HG03460 (cell line): ENCODE measurements at regions not wholly inside any gene's neighbourhood (a gene's known extent, or its start where the extent isn't known, plus 50 kb on each side); places are given as distances from the start of the nearest gene placed in this dataset.
"Not testable (repeated sequence)": the region's sequence is repeated elsewhere in the genome, so short reads cannot be mapped to it uniquely, and the experiment has no call there.

Source experiments
- ATAC-seq: cut with Tn5 transposase; IDR thresholded peaks from one replicate; pipeline ENCODE4 v1.9.1; 2021; ENCODE audit not compliant: unreplicated experiment

DNA sequence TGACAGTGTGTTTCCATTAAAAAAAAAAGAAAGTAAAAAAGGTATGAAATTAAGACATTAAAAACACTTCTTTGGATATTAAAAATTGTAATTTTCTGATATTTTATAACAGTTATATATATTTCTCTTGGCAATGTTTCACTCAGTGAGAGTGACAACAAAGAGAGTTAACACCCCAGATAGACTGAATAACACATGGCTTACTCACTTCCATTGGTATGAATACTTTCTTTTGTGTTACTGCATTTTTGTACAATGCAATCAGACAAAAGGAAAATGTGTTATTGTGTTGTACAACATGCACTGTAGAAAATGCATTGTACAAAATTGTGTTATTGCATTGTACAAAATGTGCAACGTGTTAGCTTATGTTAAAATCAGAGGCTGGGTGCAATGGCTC lies 676.6 kb upstream of the AMELY start:
- ATAC-seq, result not testable (repeated sequence)

DNA sequence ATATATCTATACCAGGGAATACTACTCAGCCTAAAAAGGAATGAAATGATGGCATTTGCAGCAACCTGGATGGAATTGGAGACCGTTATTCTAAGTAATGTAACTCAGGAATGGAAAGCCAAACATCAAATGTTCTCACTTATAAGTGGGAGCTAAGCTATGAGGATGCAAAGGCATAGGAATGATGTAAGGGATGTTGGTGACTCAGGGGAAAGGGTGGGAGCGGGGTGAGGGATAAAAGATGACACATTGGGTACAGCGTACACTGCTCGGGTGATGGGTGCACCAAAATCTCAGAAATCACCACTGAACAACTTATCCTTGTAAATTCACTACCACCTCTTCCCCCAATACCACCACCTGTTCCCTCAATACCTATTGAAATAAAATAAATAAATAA lies 651.0 kb upstream of the AMELY start:
- no peak for ATAC-seq

DNA sequence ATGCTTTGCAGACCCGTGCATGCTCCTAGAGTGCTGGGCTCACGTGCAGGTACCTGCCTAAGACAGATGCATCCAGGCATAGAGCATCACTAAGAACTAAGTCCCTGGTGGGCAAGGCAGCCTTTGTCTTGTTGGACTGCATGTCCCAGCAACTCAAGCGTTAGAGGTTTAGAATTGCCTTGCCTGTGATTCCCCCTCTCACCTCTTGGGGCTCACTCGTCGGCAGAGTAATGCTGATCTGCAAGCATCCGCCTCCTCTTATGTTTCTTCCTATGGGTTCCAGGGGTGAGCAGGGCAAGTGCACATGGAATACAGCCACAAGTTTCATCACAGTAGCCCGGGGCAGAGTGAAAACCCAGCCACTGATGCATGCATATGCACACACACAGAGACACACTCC lies 646.1 kb upstream of the AMELY start:
- ATAC-seq, result no peak

DNA sequence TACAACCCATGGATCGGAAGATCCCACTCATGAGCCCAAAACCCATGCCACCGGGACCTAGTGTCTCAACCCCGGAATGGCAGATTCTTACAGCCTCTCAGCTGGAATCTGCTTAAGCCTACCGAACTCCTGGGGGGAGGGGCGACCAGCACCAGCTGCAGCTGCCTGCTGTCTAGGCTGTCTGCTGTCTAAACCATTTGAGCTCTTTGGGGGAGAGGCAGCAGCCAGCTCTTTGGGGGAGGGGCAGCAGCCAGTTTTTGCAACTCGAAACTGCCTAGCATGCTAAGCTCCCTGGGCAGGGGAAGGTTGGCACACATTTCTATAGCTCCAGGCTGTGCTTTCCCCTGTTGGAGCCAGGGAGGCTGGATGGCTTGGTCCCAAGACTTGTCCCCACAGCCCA lies 643.5 kb upstream of the AMELY start:
- no peak for ATAC-seq

DNA sequence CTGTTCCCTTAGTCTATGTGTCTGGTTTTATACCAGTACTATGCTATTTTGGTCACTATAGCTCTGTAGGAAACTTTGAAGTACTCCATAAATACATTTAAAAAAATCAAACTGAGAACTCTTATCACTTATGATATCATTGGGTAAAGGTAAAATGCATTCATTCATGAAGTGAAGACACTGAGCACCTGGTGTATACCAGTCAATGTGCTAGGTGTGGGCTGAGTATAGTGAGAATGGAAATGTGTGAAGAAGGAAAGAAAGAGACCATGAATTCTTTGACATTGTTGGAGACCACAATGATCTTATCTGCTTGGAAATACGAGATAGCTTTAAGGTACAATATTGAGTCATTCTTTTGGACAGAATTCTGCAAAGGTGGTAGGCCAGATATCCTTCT lies 633.5 kb upstream of the AMELY start:
- ATAC-seq, result no peak

DNA sequence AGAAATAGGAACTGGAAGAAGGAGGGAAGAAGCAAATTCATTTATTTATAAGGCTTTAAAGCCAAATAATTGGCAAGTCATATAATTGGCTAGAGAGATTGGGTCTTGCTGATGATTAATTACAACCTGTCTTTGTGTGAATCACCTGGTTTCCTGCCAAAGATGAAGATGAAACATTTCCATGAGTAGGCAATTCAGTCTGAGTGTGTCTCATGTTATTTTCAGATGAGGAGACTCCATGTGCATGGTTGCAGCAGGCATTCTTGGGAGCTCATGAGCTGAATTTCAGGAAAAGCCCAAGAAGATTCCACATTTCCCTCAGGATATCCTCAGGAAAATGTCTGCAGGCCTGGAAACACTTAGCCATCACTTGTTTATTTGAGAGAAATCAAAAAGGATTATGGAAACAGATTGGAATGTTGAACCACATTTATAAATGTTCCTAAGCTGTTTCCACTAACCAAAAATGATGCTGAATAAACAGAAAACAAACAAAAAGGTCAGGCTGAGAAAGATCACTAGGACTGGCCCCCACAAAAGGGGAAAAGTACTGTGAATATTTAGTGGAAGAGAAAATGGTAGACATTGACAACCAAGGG lies 632.7 kb upstream of the AMELY start:
- ATAC-seq, result no peak

DNA sequence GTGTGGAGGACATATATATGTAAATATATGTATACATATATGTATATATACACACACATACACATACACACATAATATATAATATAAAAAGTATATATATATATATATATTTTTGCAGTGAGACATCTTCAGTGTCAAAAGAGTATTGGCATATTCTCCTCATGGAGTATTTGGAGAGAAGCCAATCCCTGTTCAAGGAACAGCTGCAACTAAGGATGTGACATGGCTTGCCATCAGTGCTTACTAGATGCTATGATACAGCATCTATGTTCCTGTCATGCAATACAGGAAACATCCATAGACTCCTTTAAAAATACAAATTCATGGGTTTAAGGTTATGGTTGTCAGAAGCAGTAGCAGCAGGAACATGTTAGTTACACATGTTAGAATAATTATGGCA lies 632.0 kb upstream of the AMELY start:
- ATAC-seq, result no peak

DNA sequence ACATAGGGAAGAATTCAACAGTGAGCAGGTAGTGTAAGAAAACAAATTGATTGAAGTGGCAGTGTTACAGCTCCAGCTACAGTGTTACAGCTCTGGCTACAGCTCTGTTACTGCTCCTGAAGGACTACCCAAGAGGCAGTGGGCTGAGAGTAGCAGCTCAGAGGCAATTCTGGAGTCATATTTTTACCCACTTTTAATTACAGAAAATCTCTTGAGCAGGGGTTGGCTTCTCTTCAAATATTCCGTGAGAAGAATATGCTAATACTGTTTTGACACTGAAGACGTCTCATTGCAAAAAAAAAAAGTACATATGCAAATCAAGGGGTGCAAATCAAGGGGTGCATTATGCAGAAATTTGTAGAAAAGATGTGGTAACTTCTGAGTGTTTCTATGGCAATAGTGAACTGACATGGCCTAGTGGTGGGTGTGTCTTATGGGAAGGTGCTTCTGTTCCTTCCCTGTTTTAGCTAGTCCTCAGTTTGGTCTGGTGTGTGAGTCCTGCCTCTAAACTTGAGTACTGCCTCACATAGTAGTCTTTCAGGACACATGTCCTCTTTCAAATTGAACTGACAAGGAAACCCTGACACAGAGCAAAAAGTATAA lies 630.8 kb upstream of the AMELY start:
- ATAC-seq, result no peak

DNA sequence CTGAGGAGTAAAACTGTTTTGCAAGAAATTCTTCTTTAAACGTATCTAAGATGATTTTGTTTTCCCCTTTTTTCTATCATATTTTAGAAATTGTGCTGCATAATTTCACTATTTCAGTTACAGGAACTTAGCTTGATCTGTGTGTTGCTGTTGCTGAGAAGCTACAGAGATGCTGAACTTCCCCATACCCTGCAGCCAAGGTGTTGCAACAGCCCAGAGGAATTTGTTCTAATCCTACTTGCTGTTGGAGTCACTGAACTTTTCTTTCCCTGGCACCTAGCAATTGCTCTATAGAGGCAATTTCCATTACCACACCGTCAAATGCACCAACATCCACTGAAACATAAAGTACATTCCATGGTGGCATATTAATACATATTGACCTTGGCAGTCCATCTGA lies 617.8 kb upstream of the AMELY start:
- ATAC-seq, result no peak

DNA sequence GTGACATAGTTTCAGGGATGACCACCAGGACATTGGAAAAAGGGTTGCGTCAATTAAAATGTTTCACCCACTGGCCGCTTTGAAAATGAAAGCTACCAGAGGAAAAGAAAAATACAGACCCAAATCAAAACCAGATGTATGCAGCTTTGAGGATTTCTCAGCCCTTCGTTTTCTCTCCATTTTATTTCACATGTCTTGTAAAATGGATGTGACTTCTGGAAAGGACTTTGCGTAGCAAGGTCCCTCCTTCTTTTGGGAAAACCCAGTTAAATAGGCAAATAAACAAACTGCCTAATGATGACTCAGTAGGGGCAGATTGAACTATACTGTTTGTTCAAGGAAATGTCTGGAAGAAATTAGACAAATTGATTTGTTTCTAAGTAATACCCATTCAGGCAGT lies 616.0 kb upstream of the AMELY start:
- ATAC-seq, result not testable (repeated sequence)

DNA sequence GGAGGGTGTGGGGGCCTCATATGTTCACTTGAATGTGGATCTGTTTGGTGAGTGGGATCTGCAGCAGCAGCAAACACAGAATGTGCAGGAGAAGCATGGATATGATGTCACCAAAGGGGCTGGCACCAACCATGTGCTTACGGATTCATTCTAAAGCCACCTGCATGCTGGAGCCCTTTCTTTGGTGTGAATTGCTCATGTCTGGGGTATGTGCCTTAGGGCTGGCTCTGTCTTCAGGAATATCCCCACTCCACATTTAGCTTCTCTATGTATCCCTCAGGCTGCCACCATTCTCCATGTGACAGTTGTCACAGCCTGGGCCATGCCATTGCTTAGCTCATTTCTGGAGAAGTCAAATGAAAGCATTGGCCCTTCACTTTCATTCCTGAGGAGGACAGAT lies 606.8 kb upstream of the AMELY start:
- no peak for ATAC-seq

DNA sequence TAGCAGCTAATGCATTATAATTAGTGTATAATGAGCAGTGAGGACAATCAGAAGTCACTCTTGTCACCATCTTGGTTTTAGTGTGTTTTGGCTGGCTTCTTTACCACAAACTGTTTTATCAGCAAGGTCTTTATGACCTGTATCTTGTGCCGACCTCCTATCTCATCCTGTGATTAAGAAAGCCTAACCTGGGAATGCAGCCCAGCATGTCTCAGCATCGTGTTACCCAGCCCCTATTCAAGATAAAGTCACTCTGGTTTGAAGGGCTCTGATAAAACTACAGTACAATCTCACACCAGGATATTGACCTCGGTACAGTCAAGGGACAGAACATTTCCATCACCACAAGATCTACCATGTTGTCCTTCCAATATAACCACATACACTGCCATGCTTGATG lies 604.7 kb upstream of the AMELY start:
- no peak for ATAC-seq

DNA sequence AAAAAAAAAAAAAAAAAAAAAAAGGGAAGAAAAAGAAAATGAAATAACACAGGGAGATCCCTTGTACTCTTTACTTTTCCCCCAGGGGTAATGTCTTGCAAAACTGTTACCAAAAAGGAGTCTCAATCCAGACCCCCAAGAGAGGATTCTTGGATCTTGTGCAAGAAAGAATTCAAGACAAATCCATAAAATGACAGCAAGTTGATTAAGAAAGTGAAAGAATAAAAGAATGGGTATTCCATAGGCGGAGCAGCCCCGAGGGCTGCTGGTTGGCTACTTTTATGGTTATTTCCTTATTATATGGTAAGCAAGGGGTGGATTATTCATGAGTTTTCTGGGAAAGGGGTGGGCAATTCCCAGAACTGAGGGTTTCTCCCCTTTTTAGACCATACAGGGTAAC lies 604.3 kb upstream of the AMELY start:
- ATAC-seq, result no peak

DNA sequence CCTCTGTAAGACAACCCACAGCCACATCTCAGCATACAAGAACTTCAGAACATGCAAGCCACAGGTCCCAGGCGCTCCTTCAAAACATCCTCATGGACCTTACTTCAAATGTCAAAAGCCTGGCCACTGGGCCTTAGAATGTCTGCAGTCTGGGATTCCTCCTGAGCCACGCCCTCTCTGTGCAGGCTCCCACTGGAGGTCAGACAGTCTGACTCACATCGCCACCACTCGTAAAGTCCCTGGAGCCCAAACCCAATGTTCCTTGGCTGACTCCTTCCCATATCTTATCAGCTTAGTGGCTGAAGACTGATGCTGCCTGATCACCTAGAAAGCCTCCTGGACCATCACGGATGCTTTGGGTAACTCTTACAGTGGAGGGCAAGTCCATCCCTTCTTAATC lies 591.3 kb upstream of the AMELY start:
- no peak for ATAC-seq

DNA sequence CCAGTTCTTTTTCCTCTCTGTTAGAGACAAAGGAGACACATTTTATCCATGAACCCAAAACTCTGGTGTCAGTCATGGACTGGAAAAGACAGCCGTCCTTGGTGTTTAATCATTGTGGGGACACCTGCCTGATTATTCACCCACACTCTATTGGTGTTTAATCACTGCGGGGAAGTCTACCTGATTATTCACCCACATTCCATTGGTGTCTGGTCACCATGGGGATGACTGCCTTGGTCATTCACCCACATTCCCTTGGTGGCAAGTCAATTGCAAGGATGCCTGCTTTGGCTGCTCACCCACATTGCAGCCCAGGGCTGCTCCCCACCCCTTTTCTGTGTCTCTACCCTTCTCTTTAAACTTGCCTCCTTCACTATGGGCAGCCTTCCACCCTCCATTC lies 589.7 kb upstream of the AMELY start:
- ATAC-seq, result no peak

DNA sequence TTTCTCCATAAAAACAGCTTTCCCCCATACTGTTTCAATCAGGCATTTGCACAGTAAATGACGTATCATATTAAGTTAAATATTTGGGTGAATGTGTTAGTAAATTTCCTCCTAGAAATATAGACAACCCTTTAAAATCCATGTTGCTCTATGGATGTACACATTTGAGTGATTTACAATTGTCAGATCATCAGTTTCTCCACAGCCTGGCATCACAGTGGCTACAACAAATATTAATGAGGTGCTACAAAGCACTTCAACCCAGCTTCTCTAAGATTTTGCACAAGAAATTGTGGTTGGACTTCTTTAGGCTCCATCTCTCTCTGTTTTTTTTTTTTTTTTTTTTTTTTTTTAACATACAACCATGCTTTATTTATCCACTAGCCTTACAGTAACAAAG lies 584.4 kb upstream of the AMELY start:
- no peak for ATAC-seq

DNA sequence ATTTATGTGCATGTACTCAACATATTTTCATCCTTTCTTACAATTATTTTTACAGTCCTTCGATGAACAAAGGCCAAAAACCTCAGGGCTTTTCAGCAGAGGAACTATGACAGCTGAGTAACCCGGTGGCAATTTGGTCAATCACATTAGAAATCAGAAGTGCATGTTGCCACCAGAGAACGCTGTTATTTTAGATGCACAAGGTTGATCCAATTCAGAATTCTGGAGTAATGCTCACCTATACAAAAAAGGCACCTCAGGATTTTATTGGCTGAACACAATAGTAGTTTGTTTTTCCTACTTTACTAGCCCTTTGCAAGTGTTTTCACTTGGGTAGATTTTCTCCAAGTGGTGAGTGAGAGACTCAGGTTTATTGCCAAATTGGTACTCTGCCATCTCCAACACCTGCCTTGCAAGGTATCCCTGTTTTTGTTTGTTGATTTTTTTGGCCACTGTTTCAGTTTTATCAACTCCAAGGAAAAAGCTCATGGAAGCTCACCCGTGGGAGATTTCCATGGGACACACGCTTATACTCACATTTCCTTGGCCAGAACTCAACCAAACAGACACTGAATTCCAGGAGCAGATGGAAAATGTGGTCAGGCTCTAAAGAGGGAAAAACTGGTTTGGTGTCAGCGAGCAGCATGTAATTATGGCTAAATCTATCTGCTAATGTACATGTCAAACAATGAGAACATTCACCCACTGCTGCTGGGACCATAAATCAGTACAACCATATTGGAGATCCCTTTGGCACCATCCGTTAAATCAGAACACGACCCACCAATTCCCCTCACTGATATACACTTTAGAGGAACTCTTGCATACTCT lies 573.1 kb upstream of the AMELY start:
- ATAC-seq, result not testable (repeated sequence)

DNA sequence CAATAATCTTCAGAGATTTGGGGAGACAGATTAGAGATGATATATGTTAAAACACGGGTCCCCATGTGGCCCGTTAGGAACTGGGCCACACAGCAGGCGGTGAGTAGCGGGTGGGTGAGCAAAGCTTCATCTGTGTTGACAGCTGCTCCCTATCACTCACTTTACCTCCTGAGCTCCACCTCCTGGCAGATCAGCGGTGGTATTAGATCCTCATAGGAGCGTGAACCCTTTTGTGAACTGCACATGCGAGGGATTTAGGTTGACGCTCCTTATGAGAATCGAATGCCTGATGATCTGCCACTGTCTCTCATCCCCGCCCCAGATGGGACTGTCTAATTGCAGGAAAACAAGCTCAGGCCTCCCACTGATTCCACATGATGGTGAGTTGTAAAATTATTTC lies 560.4 kb upstream of the AMELY start:
- no peak for ATAC-seq

DNA sequence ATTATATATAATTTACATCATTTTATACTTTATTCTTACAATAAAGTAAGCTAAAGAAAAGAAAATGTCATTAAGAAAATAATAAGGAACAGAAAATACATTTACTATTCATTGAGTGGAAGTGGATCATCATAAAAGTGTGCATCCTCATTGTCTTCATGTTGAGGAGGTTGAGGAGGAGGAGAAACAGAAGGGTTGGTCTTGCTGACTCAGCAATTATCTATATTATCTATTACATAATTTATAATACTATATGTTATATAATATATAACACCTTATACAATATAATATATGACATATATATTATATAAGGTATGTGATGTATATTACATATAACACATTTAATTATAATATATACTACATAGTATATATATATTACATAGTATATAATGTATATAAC lies 558.5 kb upstream of the AMELY start:
- no peak for ATAC-seq

DNA sequence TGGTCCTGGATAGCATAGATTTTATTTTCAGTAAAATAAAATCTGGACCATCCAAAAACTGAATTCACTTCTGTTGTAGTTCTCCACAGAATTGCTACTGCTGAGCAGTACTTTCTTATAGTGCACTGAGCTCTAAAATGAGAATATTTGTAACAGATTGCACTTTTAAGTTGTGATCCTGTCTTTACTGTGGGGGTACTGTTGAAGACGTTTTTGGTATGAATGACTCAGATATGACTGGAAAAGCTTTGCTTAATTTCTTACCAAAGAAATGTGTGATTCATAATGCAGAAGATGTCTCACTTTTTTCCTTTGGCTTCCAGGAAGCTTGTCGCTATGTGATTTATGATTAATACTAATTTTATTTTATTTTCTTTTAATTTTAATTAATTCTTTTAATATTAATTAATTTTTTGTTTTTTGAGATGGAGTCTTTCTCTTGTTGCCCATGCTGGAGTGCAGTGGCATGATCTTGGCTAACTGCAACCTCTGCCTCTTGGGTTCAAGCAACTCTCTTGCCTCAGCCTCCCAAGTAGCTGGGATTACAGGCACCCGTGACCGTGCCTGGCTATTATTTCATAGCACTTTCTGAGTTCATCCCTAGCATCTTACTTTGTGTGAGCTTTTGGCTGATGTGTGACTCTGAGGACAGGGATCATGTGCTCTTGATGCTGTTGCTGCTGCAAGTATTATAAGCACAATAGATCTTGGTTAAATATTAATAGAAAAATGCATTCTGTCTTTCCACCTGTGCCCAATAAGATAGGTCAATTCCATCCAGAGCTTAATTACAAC lies 557.6 kb upstream of the AMELY start:
- ATAC-seq, result no peak

DNA sequence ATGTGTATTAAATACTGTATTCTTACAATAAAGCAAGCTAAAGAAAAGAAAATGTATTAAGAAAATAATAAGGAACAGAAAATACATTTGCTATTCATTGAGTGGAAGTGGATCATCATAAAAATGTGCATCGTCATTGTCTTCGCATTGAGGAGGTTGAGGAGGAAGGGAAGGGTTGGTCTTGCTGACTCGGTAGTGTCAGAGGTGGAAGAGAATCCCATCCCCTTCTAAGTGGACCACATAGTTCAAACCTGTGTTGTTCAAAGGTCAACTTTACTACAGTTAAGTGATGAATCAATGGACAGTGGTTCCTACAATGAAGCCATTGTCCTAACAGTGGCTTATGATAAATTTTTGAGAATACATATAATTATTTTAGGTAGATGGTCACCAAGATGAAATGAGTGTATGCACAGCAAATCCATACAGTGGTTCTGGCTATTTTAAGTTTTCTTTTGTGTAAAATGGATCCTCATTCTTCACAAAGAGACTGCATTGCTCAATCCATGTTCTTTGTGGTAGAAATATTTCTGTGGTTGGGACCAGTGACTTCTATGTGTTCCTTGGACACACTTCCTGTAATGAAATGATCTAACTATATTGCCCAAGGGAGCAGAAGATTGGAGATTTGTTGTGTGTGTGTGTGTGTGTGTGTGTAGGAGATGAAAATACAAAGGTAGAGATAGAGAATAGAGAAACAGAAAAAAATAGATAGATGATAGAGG lies 556.4 kb upstream of the AMELY start:
- no peak for ATAC-seq
